GM21737 (cell line): ENCODE measurements at regions not wholly inside any gene's neighbourhood (a gene's known extent, or its start where the extent isn't known, plus 50 kb on each side); places are given as distances from the start of the nearest gene placed in this dataset.
"Not testable (repeated sequence)": the region's sequence is repeated elsewhere in the genome, so short reads cannot be mapped to it uniquely, and the experiment has no call there.

Source experiments
- ATAC-seq: cut with Tn5 transposase; IDR thresholded peaks from one replicate; pipeline ENCODE4 v1.9.1; 2021; ENCODE audit warnings: mild to moderate bottlenecking, moderate library complexity; ENCODE audit not compliant: unreplicated experiment

- ATAC-seq = no peak
Measured at GRCh38 chr20:1827510-1827973, 67.7 kb upstream of the SIRPA start.

GRCh38 chr20:1825938-1826445 lies 69.2 kb upstream of the SIRPA start:
- no peak for ATAC-seq

DNA sequence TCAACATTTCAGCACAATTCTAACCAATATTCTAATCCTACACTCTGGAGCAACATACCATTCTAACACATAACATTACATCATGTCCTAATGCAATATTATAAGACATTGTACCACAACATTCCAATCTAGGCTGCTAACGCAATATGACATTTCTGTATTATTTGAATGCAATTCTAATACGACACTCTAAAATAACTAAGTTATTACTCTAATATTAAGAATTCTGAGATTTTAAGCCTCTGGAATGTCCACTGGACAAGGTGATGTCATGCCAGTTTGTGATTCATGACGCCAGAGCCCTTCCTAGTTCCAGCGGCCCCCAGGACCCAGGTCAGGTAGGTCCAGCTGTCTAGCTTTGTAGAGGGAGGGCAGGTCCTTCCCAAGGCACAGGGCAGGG lies 69.7 kb upstream of the SIRPA start:
- ATAC-seq = no peak

DNA sequence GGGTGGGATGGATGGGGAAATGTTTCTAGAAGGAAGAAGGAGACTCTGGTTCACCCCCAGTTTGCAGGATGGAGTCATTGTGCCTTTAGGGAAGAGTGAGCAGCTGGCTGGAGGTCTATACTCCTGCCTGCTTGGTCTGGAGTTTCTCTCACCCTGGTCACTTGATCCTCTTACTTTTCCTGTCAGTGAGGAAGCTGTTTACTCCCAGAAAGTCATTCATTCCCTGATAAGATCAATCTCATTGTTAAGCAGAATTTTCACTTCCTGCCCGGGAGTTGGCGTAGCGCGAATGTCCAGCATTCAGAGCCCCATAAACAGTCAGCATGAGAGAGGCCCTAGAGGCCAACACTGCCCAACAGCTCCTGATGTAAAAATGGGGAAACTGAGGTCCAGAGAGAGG lies 70.4 kb upstream of the SIRPA start:
- no peak for ATAC-seq

- no peak for ATAC-seq
Measured at GRCh38 chr20:1824181-1824580, 71.0 kb upstream of the SIRPA start.

DNA sequence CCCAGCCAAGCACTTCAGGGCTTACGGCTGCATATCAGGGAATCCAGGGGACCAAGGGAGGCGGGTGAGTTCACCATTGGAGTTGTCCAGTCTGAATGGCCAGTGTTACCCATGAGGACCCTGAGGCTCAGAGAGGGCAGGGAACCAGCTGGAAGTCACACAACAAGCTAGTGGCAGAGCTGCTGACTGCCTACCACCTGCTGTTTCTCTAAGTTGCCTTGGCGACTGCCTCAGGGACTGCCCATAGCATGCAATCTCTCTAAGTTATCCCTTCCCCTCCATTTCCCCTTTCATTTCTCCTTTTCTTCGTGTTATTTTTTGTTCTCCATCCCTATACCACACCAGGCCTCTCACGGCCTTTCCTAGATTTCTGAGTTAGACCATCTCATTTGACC lies 71.8 kb upstream of the SIRPA start:
- no peak for ATAC-seq

- ATAC-seq = no peak
Measured at GRCh38 chr20:1822564-1823449, 72.4 kb upstream of the SIRPA start.

DNA sequence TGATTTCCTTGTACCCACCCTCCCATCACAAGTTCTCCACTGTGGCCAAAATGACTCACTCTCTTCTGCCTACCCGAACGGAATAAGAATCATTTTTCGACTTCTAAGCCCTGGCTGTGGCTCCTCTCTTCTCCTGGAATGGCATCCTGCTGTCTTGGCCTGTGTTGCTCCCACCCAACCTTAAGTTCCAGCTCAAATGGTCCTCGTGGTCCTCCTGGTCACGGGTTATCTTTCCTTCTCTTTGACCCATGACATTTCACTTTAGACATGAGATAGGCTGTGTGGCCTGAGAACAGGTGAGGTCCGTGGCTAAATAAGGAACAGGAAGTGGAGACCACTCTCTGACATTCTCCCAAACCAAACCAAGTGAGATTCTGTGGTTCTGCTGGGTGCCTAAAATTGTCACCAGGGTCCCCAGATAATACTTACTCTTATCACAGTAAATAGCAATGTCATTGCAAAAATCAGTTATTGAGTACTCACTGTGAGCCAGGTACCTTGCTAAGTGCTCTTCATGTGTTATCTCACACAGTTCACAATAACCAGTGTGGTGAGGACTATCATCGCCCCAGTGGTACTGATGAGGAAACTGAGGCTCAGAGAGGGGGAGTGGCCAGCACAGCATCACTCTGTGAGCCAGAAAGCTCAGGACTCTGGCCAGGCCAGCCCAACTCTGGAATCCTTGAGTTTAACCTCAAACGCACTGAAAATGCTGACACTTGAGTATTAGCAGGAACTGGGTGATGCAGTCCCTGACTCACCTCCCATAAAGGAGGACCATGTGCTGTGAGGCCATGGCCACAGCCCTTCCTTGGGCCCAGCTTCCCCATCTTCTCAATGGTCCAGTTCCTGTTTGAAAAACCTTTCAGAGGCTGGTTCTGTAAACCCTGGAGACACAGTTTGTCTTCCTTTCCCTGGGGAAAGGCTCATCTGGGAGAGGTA lies 74.8 kb upstream of the SIRPA start:
- ATAC-seq = no peak

DNA sequence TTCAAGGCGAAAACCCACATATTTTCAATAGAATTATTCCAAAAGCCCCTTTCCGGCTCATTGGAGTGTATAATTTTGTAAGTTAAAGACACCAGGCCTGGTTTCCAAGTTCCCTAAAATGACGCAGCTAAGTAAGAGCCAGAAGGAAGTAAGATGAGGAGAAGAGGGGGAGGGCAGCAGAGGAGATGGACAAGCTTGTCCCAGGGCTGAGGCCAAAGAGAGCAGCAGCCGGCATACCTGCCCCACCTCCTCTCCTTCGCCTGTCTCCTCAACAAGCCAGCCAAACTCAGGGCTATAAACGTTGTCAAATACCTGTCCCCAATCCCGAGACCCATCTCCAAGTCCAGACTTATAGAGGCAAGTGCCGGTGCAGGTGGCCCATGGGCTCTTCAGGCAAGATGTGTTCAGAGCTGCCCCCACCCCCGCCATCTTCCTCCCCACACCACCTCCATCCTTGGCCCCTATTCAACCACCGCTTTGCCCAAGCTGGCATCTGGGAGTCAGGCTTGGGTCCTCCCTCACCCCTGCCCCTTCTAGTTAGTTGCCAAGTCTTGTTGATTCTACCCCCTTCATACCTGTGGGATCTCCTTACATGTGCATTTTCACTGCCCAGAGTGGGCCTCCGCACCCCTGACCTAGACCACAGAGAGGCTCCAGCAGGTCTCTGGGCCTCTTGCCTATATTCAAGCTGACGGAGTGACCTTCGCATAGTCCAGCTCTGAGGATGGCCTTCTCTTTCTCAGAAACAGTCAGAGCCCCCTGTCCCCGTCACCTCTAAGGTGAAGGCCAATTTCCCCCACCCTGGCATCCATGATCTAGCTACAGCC lies 75.7 kb upstream of the SIRPA start:
- ATAC-seq = no peak

- ATAC-seq = no peak
Measured at GRCh38 chr20:1818895-1819294, 76.3 kb upstream of the SIRPA start.

- ATAC-seq = no peak
Measured at GRCh38 chr20:1818247-1818840, 76.9 kb upstream of the SIRPA start.

GRCh38 chr20:1817577-1818211 lies 77.5 kb upstream of the SIRPA start:
- ATAC-seq = no peak

GRCh38 chr20:1816384-1817381 lies 78.5 kb upstream of the SIRPA start:
- no peak for ATAC-seq

DNA sequence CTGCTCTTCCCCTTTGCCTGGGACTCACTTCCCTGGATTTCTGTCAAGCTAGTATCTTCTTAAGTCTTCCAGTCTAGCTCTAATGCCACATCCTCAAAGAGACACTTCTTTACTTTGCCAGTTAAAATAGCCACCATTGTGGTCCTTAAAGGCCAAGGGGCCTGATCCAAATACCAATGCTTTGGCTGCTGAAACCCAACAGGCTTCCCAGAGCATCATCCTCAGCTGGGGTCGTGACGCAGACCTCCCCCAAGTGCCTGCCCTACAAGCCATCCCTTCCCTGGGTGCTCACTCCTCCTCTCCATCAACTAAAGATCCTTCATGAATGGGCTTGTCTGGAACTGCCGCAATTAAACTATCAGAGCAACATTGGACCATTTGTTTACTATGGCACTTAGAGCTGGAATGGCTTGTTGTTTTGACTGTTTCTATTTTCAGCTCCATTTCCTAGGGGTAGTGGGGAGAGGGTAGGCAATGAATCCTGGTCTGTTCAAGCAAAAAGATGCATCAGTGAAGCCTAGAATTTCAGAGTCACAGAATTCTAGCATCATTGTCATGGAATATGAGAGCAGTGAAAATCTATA lies 79.6 kb upstream of the SIRPA start:
- no peak for ATAC-seq

DNA sequence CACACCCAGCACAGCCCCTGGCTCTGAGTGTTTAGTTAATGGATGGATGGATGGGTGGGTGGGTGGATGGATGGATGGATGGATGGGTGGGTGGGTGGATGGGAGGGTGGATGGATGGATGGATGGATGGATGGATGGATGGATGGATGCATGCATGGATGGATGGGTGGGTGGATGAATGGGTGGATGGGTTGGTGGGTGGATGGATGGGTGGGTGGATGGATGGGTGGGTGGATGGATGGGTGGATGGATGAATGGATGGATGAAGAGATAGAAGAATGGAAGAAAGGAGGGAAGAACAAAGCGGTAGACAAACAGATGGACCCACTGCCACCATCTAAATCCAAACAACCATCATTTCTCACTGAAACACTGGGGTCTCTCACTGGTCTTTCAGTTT lies 80.3 kb upstream of the SIRPA start:
- ATAC-seq = not testable (repeated sequence)

GRCh38 chr20:1813674-1814635 lies 81.3 kb upstream of the SIRPA start:
- no peak for ATAC-seq

GRCh38 chr20:1813101-1813529 lies 82.1 kb upstream of the SIRPA start:
- ATAC-seq = no peak
